ENCODE measurements at regions not wholly inside any gene's neighbourhood (a gene's known extent, or its start where the extent isn't known, plus 50 kb on each side); places are given as distances from the start of the nearest gene placed in this dataset.

DNA sequence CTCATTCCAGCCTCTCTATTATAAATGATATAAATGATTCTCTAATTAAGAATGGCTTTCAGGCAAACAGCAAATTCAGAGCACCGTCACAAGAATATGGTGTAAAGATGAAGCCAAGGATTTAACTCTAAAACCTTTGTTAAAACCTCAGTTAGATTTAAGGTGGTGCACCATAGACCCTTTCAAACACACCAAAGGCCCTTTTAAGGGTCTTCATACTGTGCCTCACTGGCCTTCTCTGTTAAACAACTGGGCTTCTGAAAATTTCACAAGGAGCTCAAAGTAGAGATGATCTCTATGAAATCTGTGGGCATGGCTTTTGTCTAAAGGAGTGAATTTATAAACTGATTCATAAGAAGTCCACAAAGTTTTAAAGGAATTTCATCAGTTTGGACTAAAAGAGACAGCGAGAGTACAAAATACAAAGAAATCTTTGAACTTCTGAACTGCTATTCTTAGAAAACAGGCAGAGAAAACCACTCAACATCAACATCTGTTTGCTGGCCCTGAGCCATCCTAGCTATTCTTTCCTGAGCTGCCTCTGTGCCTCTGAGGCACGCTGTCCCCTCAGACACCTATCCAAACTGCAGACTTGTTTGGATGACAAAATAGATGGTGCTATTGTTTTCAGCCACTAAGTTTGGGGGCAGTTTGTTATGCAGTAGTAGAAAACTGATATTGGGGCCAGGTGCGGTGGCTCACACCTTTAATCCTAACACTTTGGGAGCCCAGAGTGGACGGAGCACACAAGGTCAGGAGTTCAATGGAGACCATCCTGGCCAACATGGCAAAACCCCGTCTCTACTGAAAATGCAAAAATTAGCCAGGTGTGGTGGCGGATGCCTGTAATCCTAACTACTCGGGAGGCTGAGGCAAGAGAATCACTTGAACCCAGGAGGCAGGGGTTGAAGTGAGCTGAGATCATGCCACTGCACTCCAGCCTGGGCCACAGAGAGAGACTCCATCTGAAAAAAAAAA, 72.9 kb upstream of the MYCN start:
- Histone ChIP-seq H3K9me3 (ENCODE audit: control insufficient read depth in 5 of 5, low read length in 5 of 5) (peaks cover 0 to 10% (median 5%) of the 10 kb centered on the region in 5 donors), H3K4me3 (ENCODE audit: low read depth in 1 of 5, low read length in 5 of 5) (no peak overlapping the region), H3K27ac (ENCODE audit: low read depth, low read length) (no peak overlapping the region), H3K27me3 (ENCODE audit: control insufficient read depth in 5 of 5, insufficient read depth in 4 of 5, low read length in 5 of 5) (no peaks in the 10 kb centered on the region), H3K36me3 (ENCODE audit: control insufficient read depth in 5 of 5, insufficient read depth in 5 of 5, low read length in 5 of 5) (no peaks in the 10 kb centered on the region), H3K4me1 (ENCODE audit: control insufficient read depth in 5 of 5, insufficient read depth in 5 of 5, low read length in 5 of 5) (no peaks in the 10 kb centered on the region), H3K9ac (ENCODE audit: low read length in 5 of 5) (no peak overlapping the region)

DNA sequence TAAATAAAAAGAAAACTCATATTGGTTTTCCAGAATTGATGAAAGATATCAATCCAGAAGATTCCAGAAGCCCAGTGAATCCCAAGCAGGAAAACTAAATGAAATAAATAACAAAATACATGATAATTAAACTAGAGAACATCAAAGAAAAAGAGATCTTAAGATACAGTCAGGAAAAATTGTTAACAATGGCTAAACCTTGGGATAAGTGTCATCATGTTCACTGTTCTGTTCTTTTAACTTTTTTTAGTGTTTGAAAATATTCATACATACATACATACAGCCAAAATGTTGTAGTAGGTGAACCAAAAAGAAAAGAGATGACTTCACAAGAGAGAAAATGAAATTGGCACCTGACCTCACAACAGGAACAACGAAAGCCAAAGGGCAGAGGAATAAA, 72.2 kb upstream of the MYCN start:
- Histone ChIP-seq H3K4me1 (ENCODE audit: control insufficient read depth in 5 of 5, insufficient read depth in 5 of 5, low read length in 5 of 5) (no peaks in the 10 kb centered on the region), H3K9ac (ENCODE audit: low read length in 5 of 5) (no peak overlapping the region), H3K4me3 (ENCODE audit: low read depth in 1 of 5, low read length in 5 of 5) (no peak overlapping the region), H3K36me3 (ENCODE audit: control insufficient read depth in 5 of 5, insufficient read depth in 5 of 5, low read length in 5 of 5) (no peaks in the 10 kb centered on the region), H3K9me3 (ENCODE audit: control insufficient read depth in 5 of 5, low read length in 5 of 5) (peaks cover 0 to 10% (median 5%) of the 10 kb centered on the region in 5 donors), H3K27ac (ENCODE audit: low read depth, low read length) (no peak overlapping the region), H3K27me3 (ENCODE audit: control insufficient read depth in 5 of 5, insufficient read depth in 4 of 5, low read length in 5 of 5) (no peaks in the 10 kb centered on the region)

DNA sequence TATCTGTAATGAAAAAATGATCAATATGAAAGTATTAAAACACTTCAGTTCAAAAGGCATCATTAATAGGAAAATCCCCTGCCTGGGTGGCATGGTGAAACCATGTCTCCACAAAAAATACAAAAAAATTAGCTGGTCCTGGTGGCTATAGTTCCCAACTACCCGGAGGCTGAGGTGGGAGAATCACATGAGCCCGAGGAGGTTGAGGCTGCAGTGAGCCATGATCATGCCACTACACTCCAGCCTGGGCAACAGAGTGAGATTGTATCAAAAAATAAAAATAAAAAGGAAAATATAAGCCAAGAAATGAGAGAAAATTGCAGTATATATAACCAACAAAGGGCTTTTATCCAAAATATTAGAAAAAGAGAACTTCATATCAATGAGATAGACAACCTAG, 71.6 kb upstream of the MYCN start:
- H3K4me1 ChIP-seq (ENCODE audit: control insufficient read depth in 5 of 5, insufficient read depth in 5 of 5, low read length in 5 of 5): no peaks in the 10 kb centered on the region
- H3K27me3 ChIP-seq (ENCODE audit: control insufficient read depth in 5 of 5, insufficient read depth in 4 of 5, low read length in 5 of 5): no peaks in the 10 kb centered on the region
- no peak overlapping the region for H3K4me3 ChIP-seq (ENCODE audit: low read depth in 1 of 5, low read length in 5 of 5)
- H3K27ac ChIP-seq (ENCODE audit: low read depth, low read length): no peak overlapping the region
- H3K9ac ChIP-seq (ENCODE audit: low read length in 5 of 5): no peak overlapping the region
- no peaks in the 10 kb centered on the region for H3K36me3 ChIP-seq (ENCODE audit: control insufficient read depth in 5 of 5, insufficient read depth in 5 of 5, low read length in 5 of 5)
- H3K9me3 ChIP-seq (ENCODE audit: control insufficient read depth in 5 of 5, low read length in 5 of 5): peaks cover 0 to 10% (median 5%) of the 10 kb centered on the region in 5 donors

DNA sequence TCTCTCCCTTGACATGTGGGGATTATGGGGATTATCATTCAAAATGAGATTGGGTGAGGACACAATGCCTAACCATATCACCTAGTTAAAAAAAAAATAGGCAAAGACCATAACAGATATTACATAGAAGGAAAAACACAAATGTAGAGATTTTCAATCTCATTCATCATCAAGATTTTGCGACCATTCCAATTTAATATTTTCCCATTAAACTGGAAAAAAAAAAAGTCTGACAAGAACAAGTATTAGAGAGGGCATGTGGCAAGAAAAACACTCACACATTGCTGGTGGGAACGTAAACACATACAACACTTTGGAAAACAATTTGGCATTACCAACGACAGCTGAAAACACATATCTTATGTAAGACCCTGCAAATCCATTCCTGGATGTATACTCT, 71.0 kb upstream of the MYCN start:
- peaks cover 0 to 10% (median 5%) of the 10 kb centered on the region in 5 donors for H3K9me3 ChIP-seq (ENCODE audit: control insufficient read depth in 5 of 5, low read length in 5 of 5)
- H3K27ac ChIP-seq (ENCODE audit: low read depth, low read length): no peak overlapping the region
- H3K9ac ChIP-seq (ENCODE audit: low read length in 5 of 5): no peak overlapping the region
- H3K4me3 ChIP-seq (ENCODE audit: low read depth in 1 of 5, low read length in 5 of 5): no peak overlapping the region
- no peaks in the 10 kb centered on the region for H3K27me3 ChIP-seq (ENCODE audit: control insufficient read depth in 5 of 5, insufficient read depth in 4 of 5, low read length in 5 of 5)
- no peaks in the 10 kb centered on the region for H3K4me1 ChIP-seq (ENCODE audit: control insufficient read depth in 5 of 5, insufficient read depth in 5 of 5, low read length in 5 of 5)
- no peaks in the 10 kb centered on the region for H3K36me3 ChIP-seq (ENCODE audit: control insufficient read depth in 5 of 5, insufficient read depth in 5 of 5, low read length in 5 of 5)

DNA sequence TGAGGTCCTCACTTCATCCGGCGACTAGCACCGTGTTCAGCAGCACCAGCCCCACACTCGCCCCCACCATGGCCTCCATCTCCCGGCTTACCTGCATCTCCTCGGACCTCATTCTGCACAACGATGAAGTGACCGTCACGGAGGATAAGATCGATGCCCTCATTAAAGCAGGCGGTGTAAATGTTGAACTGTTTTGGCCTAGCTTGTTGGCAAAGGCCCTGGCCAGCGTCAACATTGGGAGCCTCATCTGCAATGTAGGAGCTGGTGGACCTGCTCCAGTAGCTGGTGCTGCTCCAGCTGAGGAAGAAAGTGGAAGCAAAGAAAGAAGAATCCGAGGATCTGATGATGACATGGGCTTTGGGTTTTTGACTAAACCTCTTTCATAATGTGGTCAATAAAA, 70.5 kb upstream of the MYCN start:
- no peaks in the 10 kb centered on the region for H3K36me3 ChIP-seq (ENCODE audit: control insufficient read depth in 5 of 5, insufficient read depth in 5 of 5, low read length in 5 of 5)
- H3K9ac ChIP-seq (ENCODE audit: low read length in 5 of 5): no peak overlapping the region
- no peaks in the 10 kb centered on the region for H3K4me1 ChIP-seq (ENCODE audit: control insufficient read depth in 5 of 5, insufficient read depth in 5 of 5, low read length in 5 of 5)
- no peaks in the 10 kb centered on the region for H3K27me3 ChIP-seq (ENCODE audit: control insufficient read depth in 5 of 5, insufficient read depth in 4 of 5, low read length in 5 of 5)
- H3K27ac ChIP-seq (ENCODE audit: low read depth, low read length): no peak overlapping the region
- no peak overlapping the region for H3K4me3 ChIP-seq (ENCODE audit: low read depth in 1 of 5, low read length in 5 of 5)
- peaks cover 0 to 10% (median 5%) of the 10 kb centered on the region in 5 donors for H3K9me3 ChIP-seq (ENCODE audit: control insufficient read depth in 5 of 5, low read length in 5 of 5)

DNA sequence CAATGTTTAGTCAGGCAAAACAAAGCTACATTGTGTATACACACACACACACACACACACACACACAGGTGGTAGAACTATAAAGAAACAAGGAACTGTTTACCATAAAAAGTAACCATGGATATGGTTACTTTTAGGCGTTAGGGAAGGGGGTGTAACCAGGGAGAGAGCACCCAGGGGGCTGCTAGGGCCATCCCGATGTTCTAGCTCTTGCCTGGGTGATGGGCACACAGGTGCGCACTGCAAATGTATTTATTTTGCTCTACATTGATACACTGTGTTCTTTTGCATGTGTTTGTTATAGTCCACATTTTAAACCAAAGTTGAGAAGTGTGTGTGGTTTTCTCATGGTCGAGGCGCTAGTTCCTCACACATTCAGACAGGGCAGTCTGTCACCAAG, 69.8 kb upstream of the MYCN start:
- Histone ChIP-seq H3K4me1 (ENCODE audit: control insufficient read depth in 5 of 5, insufficient read depth in 5 of 5, low read length in 5 of 5) (peaks cover 0 to 4% (median 0%) of the 10 kb centered on the region in 5 donors), H3K36me3 (ENCODE audit: control insufficient read depth in 5 of 5, insufficient read depth in 5 of 5, low read length in 5 of 5) (no peaks in the 10 kb centered on the region), H3K4me3 (ENCODE audit: low read depth in 1 of 5, low read length in 5 of 5) (no peak overlapping the region), H3K27ac (ENCODE audit: low read depth, low read length) (no peak overlapping the region), H3K9me3 (ENCODE audit: control insufficient read depth in 5 of 5, low read length in 5 of 5) (peaks cover 0 to 10% (median 5%) of the 10 kb centered on the region in 5 donors), H3K9ac (ENCODE audit: low read length in 5 of 5) (no peak overlapping the region), H3K27me3 (ENCODE audit: control insufficient read depth in 5 of 5, insufficient read depth in 4 of 5, low read length in 5 of 5) (no peaks in the 10 kb centered on the region)

DNA sequence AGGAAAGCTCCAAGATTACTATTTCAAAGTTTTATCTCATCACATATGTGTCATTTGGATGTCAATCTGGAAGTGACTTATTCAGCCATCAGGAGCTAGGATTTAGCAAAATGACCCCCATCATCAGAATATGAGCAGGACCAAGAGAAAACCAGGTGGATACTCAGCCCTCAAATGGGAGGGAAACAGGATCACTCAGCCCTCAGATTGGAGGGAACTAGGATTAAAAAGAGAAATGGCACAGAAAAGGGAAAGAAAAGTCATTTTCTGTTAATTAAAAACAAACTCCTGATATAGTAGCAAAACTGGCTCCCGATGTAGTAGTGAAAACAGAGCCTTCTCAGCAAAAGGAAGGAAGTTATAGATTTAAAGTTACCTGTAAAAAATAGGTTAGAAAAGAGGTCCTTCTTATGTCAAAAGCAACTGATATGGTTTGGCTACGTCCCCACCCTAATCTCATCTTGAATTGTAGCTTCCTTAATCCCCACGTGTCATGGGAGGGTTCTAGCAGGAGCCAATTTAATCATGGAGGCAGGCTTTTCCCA, 69.0 kb upstream of the MYCN start:
- H3K4me1 ChIP-seq (ENCODE audit: control insufficient read depth in 5 of 5, insufficient read depth in 5 of 5, low read length in 5 of 5): peaks cover 0 to 4% (median 0%) of the 10 kb centered on the region in 5 donors
- H3K27me3 ChIP-seq (ENCODE audit: control insufficient read depth in 5 of 5, insufficient read depth in 4 of 5, low read length in 5 of 5): no peaks in the 10 kb centered on the region
- no peaks in the 10 kb centered on the region for H3K36me3 ChIP-seq (ENCODE audit: control insufficient read depth in 5 of 5, insufficient read depth in 5 of 5, low read length in 5 of 5)
- no peak overlapping the region for H3K9ac ChIP-seq (ENCODE audit: low read length in 5 of 5)
- no peak overlapping the region for H3K27ac ChIP-seq (ENCODE audit: low read depth, low read length)
- H3K4me3 ChIP-seq (ENCODE audit: low read depth in 1 of 5, low read length in 5 of 5): no peak overlapping the region
- H3K9me3 ChIP-seq (ENCODE audit: control insufficient read depth in 5 of 5, low read length in 5 of 5): peaks cover 0 to 10% (median 5%) of the 10 kb centered on the region in 5 donors

DNA sequence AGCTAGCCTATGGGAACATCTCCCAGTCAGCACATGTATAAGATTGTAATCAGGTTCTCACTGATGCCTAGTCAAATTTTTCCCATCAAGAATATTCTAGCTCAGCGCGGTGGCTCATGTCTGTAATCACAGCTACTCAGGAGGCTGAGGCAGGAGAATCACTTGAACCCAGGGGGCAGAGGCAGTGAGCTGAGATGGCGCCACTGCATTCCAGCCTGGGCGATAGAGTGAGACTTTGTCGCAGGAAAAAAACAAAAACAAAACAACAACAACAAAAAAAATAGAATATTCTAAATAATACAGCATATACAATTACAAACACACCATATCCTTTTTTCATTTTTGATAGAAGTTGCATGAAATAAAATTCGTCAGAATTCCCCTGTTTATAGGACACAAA, 67.5 kb upstream of the MYCN start:
- no peak overlapping the region for H3K9ac ChIP-seq (ENCODE audit: low read length in 5 of 5)
- no peaks in the 10 kb centered on the region for H3K36me3 ChIP-seq (ENCODE audit: control insufficient read depth in 5 of 5, insufficient read depth in 5 of 5, low read length in 5 of 5)
- no peaks in the 10 kb centered on the region for H3K27me3 ChIP-seq (ENCODE audit: control insufficient read depth in 5 of 5, insufficient read depth in 4 of 5, low read length in 5 of 5)
- peaks cover 0 to 6% (median 0%) of the 10 kb centered on the region in 5 donors for H3K9me3 ChIP-seq (ENCODE audit: control insufficient read depth in 5 of 5, low read length in 5 of 5)
- no peak overlapping the region for H3K27ac ChIP-seq (ENCODE audit: low read depth, low read length)
- H3K4me3 ChIP-seq (ENCODE audit: low read depth in 1 of 5, low read length in 5 of 5): no peak overlapping the region
- peaks cover 0 to 4% (median 0%) of the 10 kb centered on the region in 5 donors for H3K4me1 ChIP-seq (ENCODE audit: control insufficient read depth in 5 of 5, insufficient read depth in 5 of 5, low read length in 5 of 5)

DNA sequence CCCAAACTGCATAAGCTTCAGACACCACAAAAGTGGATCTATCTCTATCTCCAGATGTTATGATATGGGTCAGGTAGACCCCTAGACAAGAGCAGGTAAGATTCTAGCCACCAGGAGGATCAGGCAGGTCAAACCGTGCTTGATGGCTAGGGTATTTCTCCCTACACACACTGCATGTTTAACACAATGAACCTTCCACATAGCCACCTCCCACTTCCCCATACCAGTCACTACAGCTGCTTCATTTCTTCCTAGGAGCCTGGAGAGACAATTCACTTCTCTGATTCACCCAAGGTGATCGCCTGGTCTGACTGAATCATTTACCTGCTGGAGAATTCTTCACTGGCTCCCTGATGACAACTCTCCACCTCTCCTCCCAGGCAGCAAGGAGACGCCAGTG, 66.0 kb upstream of the MYCN start:
- H3K27ac ChIP-seq (ENCODE audit: low read depth, low read length): no peak overlapping the region
- H3K27me3 ChIP-seq (ENCODE audit: control insufficient read depth in 5 of 5, insufficient read depth in 4 of 5, low read length in 5 of 5): no peaks in the 10 kb centered on the region
- H3K4me3 ChIP-seq (ENCODE audit: low read depth in 1 of 5, low read length in 5 of 5): no peak overlapping the region

More for the DNA sequence above, 66.0 kb upstream of the MYCN start:
- Histone ChIP-seq H3K9me3 (ENCODE audit: control insufficient read depth in 5 of 5, low read length in 5 of 5) (peaks cover 0 to 6% (median 0%) of the 10 kb centered on the region in 5 donors), H3K36me3 (ENCODE audit: control insufficient read depth in 5 of 5, insufficient read depth in 5 of 5, low read length in 5 of 5) (no peaks in the 10 kb centered on the region), H3K9ac (ENCODE audit: low read length in 5 of 5) (no peak overlapping the region), H3K4me1 (ENCODE audit: control insufficient read depth in 5 of 5, insufficient read depth in 5 of 5, low read length in 5 of 5) (peaks cover 0 to 4% (median 0%) of the 10 kb centered on the region in 5 donors)

Data from subcutaneous abdominal adipose tissue (tissue), 5 donors.